ENCODE measurements at regions not wholly inside any gene's neighbourhood (a gene's known extent, or its start where the extent isn't known, plus 50 kb on each side); places are given as distances from the start of the nearest gene placed in this dataset.

- Histone ChIP-seq H3K36me3 (no peaks in the 10 kb centered on the region), H3K27ac (no peak overlapping the region), H3K4me1 (no peaks in the 10 kb centered on the region), H3K27me3 (peaks cover 0 to 3% (median 0%) of the 10 kb centered on the region in 9 donors), H3K4me3 (no peak overlapping the region), H3K9me3 (peaks cover 0 to 7% (median 0%) of the 10 kb centered on the region in 12 donors)
- no peak for DNase-seq
- intact Hi-C loops (cut with DNase I) = no loop called here
- 56 to 75% (median 71%) methylated on average over 2 of the region's 2 CpGs for WGBS, 4 donors
- no peak for ATAC-seq
- no peak for TF ChIP-seq CTCF (IDR thresholded peaks at IDR 0.05)
- TF ChIP-seq POLR2A (IDR thresholded peaks at IDR 0.05) = no peak
Observed at GRCh38 chr12:127191129-127191528, 1075.8 kb upstream of the TMEM132C start.

- WGBS, 4 donors = 46 to 56% (median 50%) methylated on average over 3 of the region's 3 CpGs
- no peaks in the 10 kb centered on the region for H3K4me1 ChIP-seq
- DNase-seq (no peak), ATAC-seq (no peak)
- intact Hi-C loops (cut with DNase I) = no loop called here
- no peak for TF ChIP-seq CTCF (IDR thresholded peaks at IDR 0.05)
- no peak for TF ChIP-seq POLR2A (IDR thresholded peaks at IDR 0.05)
- peaks cover 0 to 8% (median 0%) of the 10 kb centered on the region in 9 donors for H3K27me3 ChIP-seq
- no peak overlapping the region for H3K4me3 ChIP-seq
- H3K9me3 ChIP-seq = peaks cover 0 to 7% (median 0%) of the 10 kb centered on the region in 12 donors
- no peaks in the 10 kb centered on the region for H3K36me3 ChIP-seq
- no peak overlapping the region for H3K27ac ChIP-seq
Observed at GRCh38 chr12:127192391-127192790, 1074.6 kb upstream of the TMEM132C start.

- H3K36me3 ChIP-seq = no peaks in the 10 kb centered on the region
- no peak overlapping the region for H3K27ac ChIP-seq
- WGBS, 4 donors = 77 to 89% (median 88%) methylated on average over 2 of the region's 2 CpGs
- no peaks in the 10 kb centered on the region for H3K4me1 ChIP-seq
- DNase-seq = no peak
- ATAC-seq = no peak
- intact Hi-C loops (cut with DNase I) = no loop called here
- TF ChIP-seq POLR2A (IDR thresholded peaks at IDR 0.05) (no peak), CTCF (IDR thresholded peaks at IDR 0.05) (no peak)
- H3K4me3 ChIP-seq = no peak overlapping the region
- peaks cover 0 to 7% (median 0%) of the 10 kb centered on the region in 12 donors for H3K9me3 ChIP-seq
- peaks cover 0 to 8% (median 0%) of the 10 kb centered on the region in 9 donors for H3K27me3 ChIP-seq
Observed at GRCh38 chr12:127193341-127193740, 1073.6 kb upstream of the TMEM132C start.

GRCh38 chr12:127194176-127194575 lies 1072.8 kb upstream of the TMEM132C start:
- H3K4me3 ChIP-seq = no peak overlapping the region
- DNase-seq (no peak), ATAC-seq (no peak)
- H3K4me1 ChIP-seq = no peaks in the 10 kb centered on the region
- no peak overlapping the region for H3K27ac ChIP-seq
- intact Hi-C loops (cut with DNase I) = no loop called here
- H3K36me3 ChIP-seq = no peaks in the 10 kb centered on the region
- TF ChIP-seq CTCF (IDR thresholded peaks at IDR 0.05) = no peak
- no peak for TF ChIP-seq POLR2A (IDR thresholded peaks at IDR 0.05)
- peaks cover 0 to 8% (median 0%) of the 10 kb centered on the region in 9 donors for H3K27me3 ChIP-seq
- peaks cover 0 to 7% (median 0%) of the 10 kb centered on the region in 12 donors for H3K9me3 ChIP-seq
- 74 to 81% (median 75%) methylated on average over 3 of the region's 3 CpGs for WGBS, 4 donors

Data from heart left ventricle (tissue), 16 donors.